Tibial nerve (tissue), 4 donors: ENCODE measurements at regions not wholly inside any gene's neighbourhood (a gene's known extent, or its start where the extent isn't known, plus 50 kb on each side); places are given as distances from the start of the nearest gene placed in this dataset.
"Not testable (repeated sequence)": the region's sequence is repeated elsewhere in the genome, so short reads cannot be mapped to it uniquely, and the experiment has no call there.

ENCODE experiments used
- DNase-seq, 2 donors: peaks; one replicate each; pipeline ENCODE4 v3.0.0-alpha.2; 2019; ENCODE audit warnings: low spot score in 2 of 2
- H3K27ac ChIP-seq, 4 donors: fragments of 200-600 bp; sonication (generic) in 3 of 4; one replicate each; pipeline ENCODE4 v1.5.1; 2017 to 2019; ENCODE audit warnings: mild to moderate bottlenecking in 1 of 4
- H3K27me3 ChIP-seq, 2 donors: fragments of 200-600 bp; sonication (generic) in 1 of 2; one replicate each; pipeline versions ENCODE4 v1.5.1 to v1.6.0; 2017 to 2019
- H3K36me3 ChIP-seq, 3 donors: fragments of 200-600 bp; sonication (generic); one replicate each; pipeline ENCODE4 v1.5.1; 2018 to 2019
- H3K4me1 ChIP-seq, 4 donors: fragments of 200-600 bp; sonication (generic) in 3 of 4; one replicate each; pipeline ENCODE4 v1.5.1; 2017 to 2019
- H3K4me3 ChIP-seq, 4 donors: fragments of 200-600 bp; sonication (generic) in 3 of 4; one replicate each; pipeline ENCODE4 v1.5.1; 2017 to 2019; ENCODE audit warnings: mild to moderate bottlenecking in 1 of 4, moderate library complexity in 1 of 4
- H3K9me3 ChIP-seq, 4 donors: fragments of 200-600 bp; sonication (generic) in 3 of 4; one replicate each; pipeline ENCODE4 v1.5.1; 2017 to 2019
- EP300 ChIP-seq, 2 donors: sonication (generic); formaldehyde crosslinking; IDR thresholded peaks; one replicate each; pipeline ENCODE4 v1.6.1; 2017; ENCODE audit warnings: antibody characterized with exemption in 2 of 2, mild to moderate bottlenecking in 1 of 2
- POLR2A ChIP-seq, 2 donors: fragments of 450-650 bp; IDR thresholded peaks; one replicate each; pipeline ENCODE4 v1.6.1; 2017; ENCODE audit warnings: antibody characterized with exemption in 2 of 2, mild to moderate bottlenecking in 2 of 2, moderate library complexity in 2 of 2
- WGBS, 2 donors: methylation state at CpG; one replicate each; pipeline ENCODE4 v1.1.5; 2018; 5-methylcytosine and 5-hydroxymethylcytosine counted together
- TF ChIP-seq, protein P1 (sequence below), 5 experiments: fragments of 200-600 bp in 3 of 5; fragments of 450-650 bp in 2 of 5; sonication (generic) in 3 of 5; IDR thresholded peaks; one replicate each; pipeline ENCODE4 v1.5.1; 2016 to 2019; ENCODE audit warnings: antibody characterized with exemption in 5 of 5, mild to moderate bottlenecking in 3 of 5, moderate library complexity in 2 of 5

DNA sequence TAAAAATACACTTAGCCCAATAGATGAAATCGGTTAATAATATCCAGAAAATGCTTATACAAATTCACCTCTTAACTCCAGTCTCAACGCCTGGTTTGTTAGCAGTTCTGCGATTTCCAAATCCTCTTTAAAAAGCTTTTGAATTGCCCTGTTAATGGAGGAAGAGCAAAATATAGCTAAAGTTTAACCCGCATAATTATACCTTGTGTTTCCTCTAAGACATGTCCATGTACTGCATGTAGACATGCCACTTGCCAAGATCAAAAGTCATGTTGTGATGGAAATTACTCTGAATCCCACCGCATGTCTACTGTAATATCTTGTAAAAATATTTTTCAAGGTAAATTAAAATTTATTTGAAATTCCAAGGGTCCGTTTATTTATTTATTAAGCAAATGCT lies 291.2 kb upstream of the LRP1B start:
- H3K4me3 ChIP-seq: no peak overlapping the region
- H3K27ac ChIP-seq: no peak overlapping the region
- no peaks in the 10 kb centered on the region for H3K36me3 ChIP-seq
- H3K9me3 ChIP-seq: no peaks in the 10 kb centered on the region
- WGBS, 2 donors: 91 to 94% methylated on average over 6 of the region's 6 CpGs
- DNase-seq: no peak
- no peak for TF ChIP-seq EP300 (IDR thresholded peaks at IDR 0.05)
- no peak for TF ChIP-seq POLR2A (IDR thresholded peaks at IDR 0.05)
- TF ChIP-seq, protein P1, sequence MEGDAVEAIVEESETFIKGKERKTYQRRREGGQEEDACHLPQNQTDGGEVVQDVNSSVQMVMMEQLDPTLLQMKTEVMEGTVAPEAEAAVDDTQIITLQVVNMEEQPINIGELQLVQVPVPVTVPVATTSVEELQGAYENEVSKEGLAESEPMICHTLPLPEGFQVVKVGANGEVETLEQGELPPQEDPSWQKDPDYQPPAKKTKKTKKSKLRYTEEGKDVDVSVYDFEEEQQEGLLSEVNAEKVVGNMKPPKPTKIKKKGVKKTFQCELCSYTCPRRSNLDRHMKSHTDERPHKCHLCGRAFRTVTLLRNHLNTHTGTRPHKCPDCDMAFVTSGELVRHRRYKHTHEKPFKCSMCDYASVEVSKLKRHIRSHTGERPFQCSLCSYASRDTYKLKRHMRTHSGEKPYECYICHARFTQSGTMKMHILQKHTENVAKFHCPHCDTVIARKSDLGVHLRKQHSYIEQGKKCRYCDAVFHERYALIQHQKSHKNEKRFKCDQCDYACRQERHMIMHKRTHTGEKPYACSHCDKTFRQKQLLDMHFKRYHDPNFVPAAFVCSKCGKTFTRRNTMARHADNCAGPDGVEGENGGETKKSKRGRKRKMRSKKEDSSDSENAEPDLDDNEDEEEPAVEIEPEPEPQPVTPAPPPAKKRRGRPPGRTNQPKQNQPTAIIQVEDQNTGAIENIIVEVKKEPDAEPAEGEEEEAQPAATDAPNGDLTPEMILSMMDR (IDR thresholded peaks at IDR 0.05): no peak
- H3K27me3 ChIP-seq: no peaks in the 10 kb centered on the region
- no peaks in the 10 kb centered on the region for H3K4me1 ChIP-seq

DNA sequence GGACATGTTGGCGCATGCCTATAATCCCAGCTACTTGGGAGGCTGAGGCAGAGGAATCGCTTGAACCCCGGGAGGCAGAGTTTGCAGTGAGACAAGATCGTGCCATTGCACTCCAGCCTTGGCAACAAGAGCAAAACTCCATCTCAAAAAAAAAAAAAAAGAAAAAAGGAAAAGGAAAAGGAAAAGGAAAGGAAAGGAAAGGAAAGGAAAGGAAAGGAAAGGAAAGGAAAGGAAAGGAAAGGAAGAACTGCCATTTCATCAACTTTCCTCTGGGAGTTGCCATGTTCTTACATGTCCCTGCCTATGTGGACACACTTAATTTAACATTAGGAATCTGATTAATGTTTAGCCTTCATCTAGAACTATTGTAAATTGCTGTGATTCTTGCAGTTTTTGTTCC lies 287.9 kb upstream of the LRP1B start:
- 96 to 97% methylated on average over 4 of the region's 4 CpGs for WGBS, 2 donors
- not testable (repeated sequence) for DNase-seq, H3K4me1 ChIP-seq, H3K36me3 ChIP-seq, H3K9me3 ChIP-seq, H3K27ac ChIP-seq, H3K4me3 ChIP-seq, H3K27me3 ChIP-seq

DNA sequence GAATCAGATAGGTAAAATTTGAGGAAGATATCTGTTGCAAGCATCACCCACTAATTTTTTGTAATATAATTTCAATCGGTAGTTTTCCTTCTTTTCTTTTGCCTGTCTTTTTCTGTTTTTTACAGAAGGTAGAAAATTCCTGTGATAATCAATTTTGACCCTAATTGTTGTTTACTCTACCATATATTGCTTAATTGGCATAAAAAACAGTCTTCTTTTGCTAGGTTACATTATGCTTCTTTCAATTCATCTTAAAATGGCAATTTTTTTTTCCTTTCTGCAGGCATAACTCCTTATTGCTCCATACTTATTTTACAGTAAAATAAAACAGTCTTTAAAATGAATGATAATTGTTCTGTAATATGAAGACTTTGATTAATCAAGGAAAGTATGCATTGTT lies 286.2 kb upstream of the LRP1B start:
- no peaks in the 10 kb centered on the region for H3K27me3 ChIP-seq
- no peak overlapping the region for H3K27ac ChIP-seq
- no peaks in the 10 kb centered on the region for H3K4me1 ChIP-seq
- TF ChIP-seq, protein P1 (IDR thresholded peaks at IDR 0.05): no peak
- no peak for TF ChIP-seq POLR2A (IDR thresholded peaks at IDR 0.05)
- no peak for TF ChIP-seq EP300 (IDR thresholded peaks at IDR 0.05)
- 91 to 98% methylated on average over 1 of the region's 1 CpG for WGBS, 2 donors
- no peak overlapping the region for H3K4me3 ChIP-seq
- H3K9me3 ChIP-seq: no peaks in the 10 kb centered on the region
- DNase-seq: no peak
- H3K36me3 ChIP-seq: no peaks in the 10 kb centered on the region

DNA sequence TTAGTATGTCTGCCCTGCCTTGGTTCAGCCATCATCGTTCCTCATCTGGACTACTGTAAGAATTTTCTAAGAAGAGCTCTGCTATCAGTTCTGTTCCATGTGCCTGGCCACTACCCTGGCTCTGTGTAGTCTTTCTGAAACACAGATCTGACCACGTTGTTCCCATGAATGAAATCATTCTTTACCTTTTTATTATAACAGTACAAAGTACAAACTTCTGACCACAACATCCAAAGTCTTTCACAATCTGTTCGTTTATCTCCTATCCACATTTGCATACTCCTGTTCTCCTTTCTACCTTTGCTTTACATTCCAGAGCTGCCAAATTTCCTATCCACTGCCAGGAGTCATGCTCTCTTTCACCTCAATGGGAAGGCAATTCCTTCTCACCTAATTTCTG lies 284.6 kb upstream of the LRP1B start:
- Histone ChIP-seq H3K27ac (no peak overlapping the region), H3K4me1 (no peaks in the 10 kb centered on the region), H3K9me3 (no peaks in the 10 kb centered on the region), H3K36me3 (no peaks in the 10 kb centered on the region), H3K27me3 (no peaks in the 10 kb centered on the region), H3K4me3 (no peak overlapping the region)
- DNase-seq: no peak
- TF ChIP-seq, protein P1 (IDR thresholded peaks at IDR 0.05): no peak
- TF ChIP-seq POLR2A (IDR thresholded peaks at IDR 0.05) (no peak), EP300 (IDR thresholded peaks at IDR 0.05) (no peak)
- 71 to 72% methylated on average over 3 of the region's 3 CpGs for WGBS, 2 donors

DNA sequence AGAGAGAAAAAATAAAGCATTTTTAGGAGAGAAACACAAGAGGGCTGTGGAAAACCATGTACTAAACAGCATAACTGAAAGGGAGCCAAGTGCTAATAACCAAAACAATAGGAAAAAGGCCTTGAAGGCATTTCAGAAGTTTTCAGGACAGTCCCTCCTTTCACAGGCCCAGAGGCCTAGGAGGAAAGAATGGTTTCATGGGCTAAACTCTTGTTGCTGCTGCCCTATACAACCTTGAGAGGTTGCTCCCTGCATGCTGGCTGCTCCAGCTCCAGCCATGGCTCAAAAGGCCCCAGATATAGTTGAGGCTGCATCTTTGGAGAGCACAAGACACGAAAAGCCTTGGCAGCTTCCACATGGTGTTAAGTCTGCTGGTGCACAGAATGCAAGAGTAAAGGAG lies 267.4 kb upstream of the LRP1B start:
- H3K27ac ChIP-seq: no peak overlapping the region
- 82 to 88% methylated on average over 1 of the region's 1 CpG for WGBS, 2 donors
- H3K9me3 ChIP-seq: peaks cover 0 to 24% (median 0%) of the 10 kb centered on the region in 4 donors
- H3K36me3 ChIP-seq: no peaks in the 10 kb centered on the region
- H3K27me3 ChIP-seq: no peaks in the 10 kb centered on the region
- no peak for DNase-seq
- no peaks in the 10 kb centered on the region for H3K4me1 ChIP-seq
- TF ChIP-seq POLR2A (IDR thresholded peaks at IDR 0.05): no peak
- TF ChIP-seq EP300 (IDR thresholded peaks at IDR 0.05): no peak
- TF ChIP-seq, protein P1 (IDR thresholded peaks at IDR 0.05): no peak
- H3K4me3 ChIP-seq: no peak overlapping the region

DNA sequence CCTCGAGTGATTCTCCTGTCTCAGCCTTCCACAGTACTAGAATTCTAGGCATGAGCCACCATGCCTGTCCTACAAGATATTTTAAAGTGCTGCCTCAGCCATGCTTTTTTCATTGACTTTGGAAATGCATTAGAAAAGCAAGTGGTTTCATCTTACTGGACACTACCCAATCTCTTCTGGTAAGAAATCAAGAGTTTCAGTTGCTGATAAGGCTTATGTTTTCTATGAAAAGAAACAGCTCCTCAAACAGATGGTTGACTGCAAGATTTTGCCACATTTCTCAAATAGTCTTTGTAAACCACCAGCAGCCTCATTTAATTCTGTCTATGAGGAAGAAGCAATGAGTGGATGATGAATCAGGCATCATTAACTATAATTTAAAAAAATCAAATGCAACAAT lies 264.5 kb upstream of the LRP1B start:
- TF ChIP-seq EP300 (IDR thresholded peaks at IDR 0.05) (no peak), POLR2A (IDR thresholded peaks at IDR 0.05) (no peak)
- TF ChIP-seq, protein P1 (IDR thresholded peaks at IDR 0.05): no peak
- 85 to 100% methylated on average over 1 of the region's 1 CpG for WGBS, 2 donors
- no peaks in the 10 kb centered on the region for H3K4me1 ChIP-seq
- DNase-seq: no peak
- peaks cover 0 to 9% (median 0%) of the 10 kb centered on the region in 4 donors for H3K9me3 ChIP-seq
- H3K27ac ChIP-seq: no peak overlapping the region
- H3K36me3 ChIP-seq: no peaks in the 10 kb centered on the region
- H3K27me3 ChIP-seq: no peaks in the 10 kb centered on the region
- no peak overlapping the region for H3K4me3 ChIP-seq
